GM18951 (cell line): ENCODE measurements at regions not wholly inside any gene's neighbourhood (a gene's known extent, or its start where the extent isn't known, plus 50 kb on each side); places are given as distances from the start of the nearest gene placed in this dataset.

Source experiments
- POLR2A ChIP-seq: IDR thresholded peaks from 4 replicates; pipeline ENCODE4 v1.6.1; 2011; ENCODE audit warnings: mild to moderate bottlenecking; ENCODE audit not compliant: insufficient read length, insufficient read depth; ENCODE audit errors: extremely low read depth
- in situ Hi-C: fragments of 300-500 bp; cut with MboI; formaldehyde crosslinking; loops from one replicate; pipeline ENCODE4 v1.12.0; 2022; ENCODE audit warnings: low sequenced_read_pairs, mixed read lengths, inconsistent platforms; ENCODE audit not compliant: unreplicated experiment

DNA sequence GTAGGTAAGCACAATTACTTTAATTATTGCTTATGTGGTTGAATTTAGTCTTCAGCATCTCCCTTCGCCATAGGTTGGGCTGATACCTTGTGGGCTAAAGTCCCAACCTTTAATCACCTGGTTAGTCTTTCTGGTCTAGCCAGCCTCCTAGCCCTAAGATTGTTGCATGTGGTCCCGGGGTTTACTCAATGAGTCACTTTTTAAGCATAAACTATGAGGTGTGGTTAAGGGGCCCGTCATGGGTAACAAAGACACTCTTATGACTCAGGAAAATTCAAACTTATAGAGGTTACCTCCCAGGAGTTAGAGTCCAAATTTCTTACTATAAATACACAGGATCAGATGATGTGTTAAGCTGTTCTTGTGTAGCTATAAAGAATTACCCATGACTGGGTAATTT is 841.6 kb downstream of the TRIB2 start:
- in situ Hi-C loops = no loop called here
- no peak for TF ChIP-seq POLR2A

DNA sequence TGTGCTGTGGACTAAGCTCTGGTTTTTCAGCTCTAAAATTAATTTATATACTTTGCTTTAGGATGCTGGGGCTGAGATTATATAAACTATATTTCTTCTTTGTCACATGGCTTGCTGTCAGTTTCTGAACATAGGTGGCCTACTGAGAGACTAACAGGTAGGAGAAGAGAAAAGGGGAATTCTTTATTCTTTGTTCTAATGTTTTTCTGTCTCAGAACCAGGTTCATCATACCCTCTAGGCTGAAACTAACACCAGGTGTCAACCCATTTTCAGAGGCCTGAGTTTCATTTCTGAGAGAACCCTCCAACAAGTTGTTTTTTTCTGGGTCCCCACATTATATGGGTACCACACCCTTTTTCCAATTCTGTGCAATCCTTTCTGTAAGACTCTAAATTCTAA is 843.6 kb downstream of the TRIB2 start:
- TF ChIP-seq POLR2A = no peak
- in situ Hi-C loops = no loop called here

DNA sequence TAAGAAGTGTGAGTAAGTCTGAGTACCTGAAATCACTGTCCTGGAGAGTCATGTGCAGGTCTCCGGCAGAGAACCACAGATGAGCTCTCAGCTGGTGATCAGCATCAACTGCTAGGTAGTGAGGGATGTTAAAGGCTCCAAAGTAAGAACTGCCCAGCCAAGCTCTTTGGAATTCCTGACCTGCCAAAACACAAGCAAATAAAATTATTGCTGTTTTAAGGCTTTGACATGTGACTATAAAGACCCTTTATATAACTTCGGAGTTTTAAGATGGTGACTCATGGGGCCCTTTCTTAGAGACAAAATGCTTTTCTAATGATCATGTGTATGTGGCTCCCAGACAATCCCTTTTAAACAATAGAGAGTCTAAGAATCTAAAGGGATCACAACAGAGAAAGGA is 855.7 kb downstream of the TRIB2 start:
- no peak for TF ChIP-seq POLR2A
- in situ Hi-C loops = no loop called here

DNA sequence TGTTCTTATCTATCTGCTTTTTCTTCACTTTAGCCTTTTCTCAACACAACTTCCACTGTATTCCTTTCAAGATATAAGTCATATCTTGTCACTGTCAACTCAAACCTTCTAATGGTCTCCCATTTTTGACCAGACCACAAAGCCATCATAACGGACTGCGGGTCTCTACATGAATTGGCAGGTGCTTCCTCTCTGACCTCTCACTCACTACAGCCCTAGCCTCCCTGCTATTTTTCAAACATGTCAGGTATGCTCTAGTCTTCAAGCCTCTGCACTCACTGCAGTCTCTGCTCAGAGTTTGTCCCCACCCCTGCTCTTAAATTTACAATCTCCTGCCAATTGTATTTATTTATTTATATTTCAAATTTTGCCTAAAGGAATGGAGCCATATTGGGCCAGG is 858.1 kb downstream of the TRIB2 start:
- no peak for TF ChIP-seq POLR2A
- in situ Hi-C loops = no loop called here

DNA sequence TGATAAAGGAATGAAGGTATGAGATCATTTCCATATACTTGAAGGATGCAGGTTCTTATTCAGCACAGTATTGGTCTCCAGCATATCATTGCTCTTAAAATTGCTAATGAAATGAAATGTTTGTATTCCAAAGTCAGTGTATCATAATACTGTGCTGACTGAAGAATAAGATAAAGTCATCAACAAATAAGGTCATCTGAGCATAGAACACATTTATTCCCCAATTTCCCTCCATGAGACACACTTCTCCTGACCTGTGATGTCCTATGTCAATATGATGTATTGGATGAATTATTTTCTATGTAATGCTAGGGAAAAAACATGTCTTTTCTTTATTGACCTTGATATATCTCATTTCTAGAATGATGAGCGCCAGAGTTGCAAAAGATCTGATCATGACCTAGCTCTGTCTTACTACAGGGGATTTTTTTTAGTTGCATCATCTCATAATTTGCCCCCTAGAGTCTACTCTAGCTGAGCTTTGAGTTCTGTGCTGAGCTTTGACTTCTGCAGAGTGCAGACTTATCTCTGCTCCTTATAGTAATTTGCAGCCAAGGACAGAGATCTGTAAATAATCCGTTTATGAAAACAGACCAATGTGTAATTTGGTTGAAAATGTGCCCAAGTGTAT is 859.8 kb downstream of the TRIB2 start:
- in situ Hi-C loops = no loop called here
- TF ChIP-seq POLR2A = no peak

DNA sequence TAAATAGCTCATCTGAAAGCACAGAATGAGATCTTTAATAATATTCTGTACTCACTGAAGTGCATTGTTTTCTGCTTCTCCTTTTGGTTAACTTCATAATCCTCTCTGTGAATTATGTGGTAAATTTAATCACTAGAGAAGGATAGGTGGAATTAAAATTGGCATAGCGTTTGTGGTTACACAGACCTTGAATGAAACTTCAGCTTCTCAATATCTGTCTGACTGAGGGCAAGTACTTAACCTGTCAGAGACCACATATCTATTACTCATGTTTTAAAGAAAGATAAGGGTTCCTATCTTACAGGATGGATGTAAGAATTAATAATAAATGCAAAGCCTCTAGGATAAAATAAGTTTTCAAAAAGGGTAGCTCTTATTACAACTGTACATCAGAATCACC is 861.8 kb downstream of the TRIB2 start:
- in situ Hi-C loops = no loop called here
- TF ChIP-seq POLR2A = no peak

DNA sequence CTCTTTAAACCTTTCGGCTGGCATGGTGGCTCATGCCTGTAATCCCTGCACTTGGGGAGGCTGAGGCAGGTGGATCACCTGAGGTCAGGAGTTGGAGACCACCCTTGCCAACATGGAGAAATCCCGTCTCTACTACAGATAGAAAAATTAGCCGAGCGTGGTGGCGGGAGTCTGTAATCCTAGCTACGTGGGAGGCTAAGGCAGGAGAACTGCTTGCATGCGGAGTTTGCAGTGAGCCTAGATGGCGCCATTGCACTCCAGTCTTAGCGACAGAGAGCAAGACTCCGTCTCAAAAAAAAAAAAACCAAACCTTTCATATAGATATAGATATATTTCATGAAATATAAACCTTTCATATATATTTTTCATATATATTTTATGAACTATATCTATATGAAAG is 864.7 kb downstream of the TRIB2 start:
- in situ Hi-C loops = no loop called here
- no peak for TF ChIP-seq POLR2A

DNA sequence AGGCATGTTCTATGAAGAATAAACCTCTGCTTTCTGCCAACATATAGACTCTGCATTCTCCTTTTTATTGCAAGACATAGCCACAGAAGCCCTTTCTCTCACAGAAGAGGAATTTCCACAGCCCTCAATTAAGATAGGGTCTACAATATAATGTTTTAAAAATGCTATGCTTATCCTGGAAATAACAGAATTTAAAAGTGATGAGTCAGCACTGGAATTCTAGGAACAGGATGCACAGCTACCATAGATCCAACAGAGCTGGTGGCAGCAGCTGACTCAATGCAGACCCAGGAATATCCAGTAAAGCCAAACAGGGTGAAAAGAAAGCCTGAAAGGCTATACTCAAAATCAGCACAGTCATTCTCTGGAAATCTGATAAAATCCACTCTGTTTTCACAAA is 866.9 kb downstream of the TRIB2 start:
- TF ChIP-seq POLR2A = no peak
- in situ Hi-C loops = no loop called here

GRCh38 chr2:13584020-13584419 is 867.3 kb downstream of the TRIB2 start:
- in situ Hi-C loops = no loop called here
- no peak for TF ChIP-seq POLR2A

DNA sequence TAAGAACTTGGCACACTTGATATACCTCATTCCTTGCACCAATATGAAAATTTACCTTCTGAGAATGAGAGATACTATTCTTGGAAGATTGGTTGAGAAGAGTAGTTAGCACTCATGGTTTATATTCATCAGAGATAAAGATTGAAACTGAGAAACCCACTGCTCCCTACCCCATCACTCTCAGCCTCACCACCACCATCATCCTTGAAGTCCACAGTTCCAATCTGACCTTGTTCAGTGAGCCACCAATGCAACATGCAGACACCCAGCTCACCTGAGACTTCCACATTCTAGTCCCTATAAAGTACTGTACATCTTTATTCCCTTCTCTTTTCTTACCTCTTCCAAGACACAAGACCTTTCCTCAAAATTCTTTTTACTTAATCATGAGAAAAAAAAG is 869.0 kb downstream of the TRIB2 start:
- no peak for TF ChIP-seq POLR2A
- in situ Hi-C loops = no loop called here

DNA sequence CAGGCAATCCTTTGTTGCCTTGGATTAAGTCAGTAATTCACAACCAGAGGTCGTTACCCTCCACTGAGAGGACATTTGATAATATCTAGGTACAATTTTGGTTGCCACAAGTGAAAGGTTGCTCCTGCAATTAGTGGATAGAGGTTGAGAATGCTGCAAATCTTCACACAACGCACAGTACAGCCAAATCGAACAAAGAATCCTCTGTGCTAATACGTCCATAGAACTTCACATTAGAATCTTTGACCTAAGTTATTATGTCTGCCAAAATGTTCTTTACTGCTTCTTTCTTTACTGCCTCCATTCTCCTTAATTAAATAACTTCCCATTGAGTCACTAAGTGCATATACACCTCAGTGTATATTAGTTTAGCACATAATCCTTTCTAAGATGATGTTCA is 879.5 kb downstream of the TRIB2 start:
- in situ Hi-C loops = no loop called here
- no peak for TF ChIP-seq POLR2A

- in situ Hi-C loops = no loop called here
- no peak for TF ChIP-seq POLR2A
These were observed 880.4 kb downstream of the TRIB2 start for GRCh38 chr2:13597176-13597575.

DNA sequence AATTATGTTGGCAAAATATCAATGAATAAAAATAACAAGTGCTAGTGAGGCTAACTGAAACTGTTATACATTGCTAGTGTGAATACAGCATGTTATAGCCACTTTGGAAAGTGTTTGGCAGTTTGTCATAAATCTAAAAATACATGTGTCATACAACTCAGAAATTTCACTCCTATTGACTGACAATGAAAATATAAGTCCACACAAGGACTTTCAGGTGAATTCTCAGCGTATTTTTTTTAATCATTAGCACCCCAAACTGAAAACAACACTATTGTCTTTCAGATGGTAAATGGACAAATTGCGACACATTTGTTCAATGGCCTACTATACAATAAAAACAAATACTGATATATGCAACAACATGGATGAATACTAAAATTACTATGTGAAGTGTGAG is 884.8 kb downstream of the TRIB2 start:
- in situ Hi-C loops = no loop called here
- no peak for TF ChIP-seq POLR2A

- in situ Hi-C loops = no loop called here
- no peak for TF ChIP-seq POLR2A
These were observed 888.4 kb downstream of the TRIB2 start for GRCh38 chr2:13604951-13605661.
